ENCODE measurements at regions not wholly inside any gene's neighbourhood (a gene's known extent, or its start where the extent isn't known, plus 50 kb on each side); places are given as distances from the start of the nearest gene placed in this dataset.

GRCh38 chr18:76643996-76644395, 149.0 kb upstream of the ZNF516 start:
- TF ChIP-seq CTCF (IDR thresholded peaks at IDR 0.05) (no peak), EP300 (IDR thresholded peaks at IDR 0.05) (no peak), POLR2A (IDR thresholded peaks at IDR 0.05; ENCODE audit: low read depth) (no peak)
